GM23338 (cell line): ENCODE measurements at regions not wholly inside any gene's neighbourhood (a gene's known extent, or its start where the extent isn't known, plus 50 kb on each side); places are given as distances from the start of the nearest gene placed in this dataset.

ENCODE experiments used
- ATAC-seq: fragments of 200-7000 bp; cut with Tn5 transposase; 3 replicates; pipeline ENCODE4 v1.9.1; 2020
- DNase-seq: peaks from one replicate; pipeline ENCODE4 v3.0.0-alpha.2; 2015; ENCODE audit warnings: low spot score
- H2AFZ ChIP-seq: fragments of 200-600 bp; sonication (generic); 2 replicates; pipeline ENCODE4 v1.8.0; 2016; ENCODE audit warnings: antibody characterized with exemption, mild to moderate bottlenecking, moderate library complexity
- H3F3A ChIP-seq: fragments of 200-600 bp; sonication (generic); replicated peaks from 2 replicates; pipeline ENCODE4 v1.8.0; 2017; ENCODE audit warnings: antibody characterized with exemption, mixed run types, low read depth
- H3K27ac ChIP-seq: fragments of 200-600 bp; sonication (generic); 2 replicates; pipeline ENCODE4 v1.6.1; 2016; ENCODE audit warnings: low read depth
- H3K27me3 ChIP-seq: fragments of 200-600 bp; sonication (generic); 2 replicates; pipeline ENCODE4 v1.8.0; 2016; ENCODE audit warnings: mild to moderate bottlenecking, mixed run types, moderate library complexity; ENCODE audit not compliant: insufficient read depth
- H3K36me3 ChIP-seq: fragments of 200-600 bp; sonication (generic); 2 replicates; pipeline ENCODE4 v1.8.0; 2016; ENCODE audit warnings: mild to moderate bottlenecking; ENCODE audit not compliant: insufficient read depth
- H3K4me1 ChIP-seq: fragments of 200-600 bp; sonication (generic); 2 replicates; pipeline ENCODE4 v1.8.0; 2016; ENCODE audit warnings: mild to moderate bottlenecking, moderate library complexity; ENCODE audit not compliant: insufficient read depth
- H3K4me2 ChIP-seq: fragments of 200-600 bp; sonication (generic); 2 replicates; pipeline ENCODE4 v1.7.1; 2017; ENCODE audit warnings: mixed run types
- H3K4me3 ChIP-seq: fragments of 200-600 bp; sonication (generic); 2 replicates; pipeline ENCODE4 v1.6.1; 2016; ENCODE audit warnings: mixed run types
- H3K79me2 ChIP-seq: fragments of 200-600 bp; sonication (generic); replicated peaks from 2 replicates; pipeline ENCODE4 v1.8.0; 2017; ENCODE audit warnings: mild to moderate bottlenecking; ENCODE audit not compliant: insufficient read depth
- H3K9me2 ChIP-seq: fragments of 200-600 bp; sonication (generic); 2 replicates; pipeline ENCODE4 v1.8.0; 2017; ENCODE audit not compliant: insufficient read depth
- H4K20me1 ChIP-seq: fragments of 200-600 bp; sonication (generic); replicated peaks from 2 replicates; pipeline ENCODE4 v1.8.0; 2017; ENCODE audit warnings: mild to moderate bottlenecking; ENCODE audit not compliant: insufficient read depth
- H3K27ac Mint-ChIP-seq: 2 replicates; pipeline ENCODE4 v1.8.0; 2020; ENCODE audit warnings: inconsistent platforms, mild to moderate bottlenecking, moderate library complexity, mixed read lengths
- H3K27me3 Mint-ChIP-seq: 3 replicates; pipeline ENCODE4 v1.8.0; 2022; ENCODE audit warnings: low read depth, mild to moderate bottlenecking, moderate library complexity, mixed read lengths, inconsistent platforms; ENCODE audit not compliant: insufficient read depth, poor library complexity
- H3K36me3 Mint-ChIP-seq: 3 replicates; pipeline ENCODE4 v1.8.0; 2021; ENCODE audit warnings: low read depth, mild to moderate bottlenecking, inconsistent platforms, moderate library complexity, mixed read lengths
- H3K4me1 Mint-ChIP-seq: 3 replicates; pipeline ENCODE4 v1.8.0; 2020; ENCODE audit warnings: mild to moderate bottlenecking, inconsistent platforms, mixed read lengths
- H3K4me3 Mint-ChIP-seq: 3 replicates; pipeline ENCODE4 v1.8.0; 2021; ENCODE audit warnings: moderate library complexity, mild to moderate bottlenecking, inconsistent platforms, mixed read lengths
- H3K9me3 Mint-ChIP-seq: 3 replicates; pipeline ENCODE4 v1.8.0; 2020; ENCODE audit warnings: moderate library complexity, mild to moderate bottlenecking, inconsistent platforms, mixed read lengths
- CREB1 ChIP-seq: fragments of 250-450 bp; sonication (Bioruptor Pico); IDR thresholded peaks from 2 replicates; pipeline ENCODE4 v1.5.0; 2020; ENCODE audit warnings: low read depth, mild to moderate bottlenecking, moderate library complexity
- CTCF ChIP-seq, 2 experiments: fragments of 200-600 bp in 1 of 2; sonication (generic) in 1 of 2; conservative IDR thresholded peaks; 2 replicates each; pipeline versions ENCODE4 v1.5.1 to v1.6.1; 2016 to 2017; ENCODE audit warnings: antibody characterized with exemption in 2 of 2, low read depth in 2 of 2, mild to moderate bottlenecking in 2 of 2, moderate library complexity in 1 of 2
- ETS1 ChIP-seq: IDR thresholded peaks from 2 replicates; pipeline ENCODE4 v1.6.1; 2016; ENCODE audit warnings: antibody characterized with exemption
- EZH2 ChIP-seq: fragments of 200-600 bp; sonication (generic); IDR thresholded peaks from one replicate; pipeline ENCODE4 v1.8.0; 2017; ENCODE audit warnings: antibody characterized with exemption, mild to moderate bottlenecking, low read depth; ENCODE audit not compliant: unreplicated experiment
- EZH2phosphoT487 ChIP-seq: fragments of 200-600 bp; sonication (generic); IDR thresholded peaks from one replicate; pipeline ENCODE4 v1.8.1; 2018; ENCODE audit warnings: antibody characterized with exemption; ENCODE audit not compliant: unreplicated experiment
- JUNB ChIP-seq: IDR thresholded peaks from one replicate; pipeline ENCODE4 v1.6.1; 2016; ENCODE audit warnings: antibody characterized with exemption; ENCODE audit not compliant: unreplicated experiment
- NANOG ChIP-seq: IDR thresholded peaks from 2 replicates; pipeline ENCODE4 v1.6.1; 2016; ENCODE audit warnings: antibody characterized with exemption, borderline replicate concordance
- POLR2AphosphoS5 ChIP-seq: IDR thresholded peaks from 2 replicates; pipeline ENCODE4 v1.6.1; 2016; ENCODE audit warnings: antibody characterized with exemption, low read depth
- REST ChIP-seq: IDR thresholded peaks from one replicate; pipeline ENCODE4 v1.6.1; 2018; ENCODE audit warnings: antibody characterized with exemption; ENCODE audit not compliant: unreplicated experiment
- STAT1 ChIP-seq: IDR thresholded peaks from one replicate; pipeline ENCODE4 v1.6.1; 2016; ENCODE audit warnings: antibody characterized with exemption; ENCODE audit not compliant: unreplicated experiment
- ZNF114 ChIP-seq: fragments of 250-450 bp; sonication (Bioruptor Pico); IDR thresholded peaks from 2 replicates; pipeline ENCODE4 v1.5.0; 2020; ENCODE audit warnings: mild to moderate bottlenecking, moderate library complexity
- ZNF331 ChIP-seq: fragments of 250-450 bp; sonication (Bioruptor Pico); IDR thresholded peaks from 2 replicates; pipeline ENCODE4 v1.5.0; 2020; ENCODE audit warnings: low read depth, mild to moderate bottlenecking, moderate library complexity
- TF ChIP-seq, protein P1 (sequence below): fragments of 250-450 bp; sonication (Bioruptor Pico); IDR thresholded peaks from 2 replicates; pipeline ENCODE4 v1.5.0; 2020; ENCODE audit warnings: mild to moderate bottlenecking, moderate library complexity

DNA sequence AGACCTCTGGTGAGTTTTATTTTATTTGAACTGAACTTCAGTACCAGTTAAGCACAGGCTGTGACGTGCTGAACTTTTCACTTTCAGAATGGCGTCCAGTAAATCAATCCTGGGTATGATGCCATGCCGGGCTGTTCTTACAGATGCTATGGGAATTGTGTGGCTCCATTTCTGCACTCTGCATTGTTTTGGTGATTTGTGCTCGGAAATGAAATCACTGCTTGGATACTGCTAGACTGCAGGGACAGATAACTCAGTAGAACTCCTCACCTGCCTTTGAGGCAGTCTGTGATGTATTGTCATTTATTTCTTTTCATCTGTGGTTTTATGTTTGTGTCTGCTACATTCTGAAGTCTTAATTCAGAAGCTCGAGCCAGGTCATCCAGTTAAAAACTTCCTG, 172.7 kb downstream of the PTPN11 start:
- peaks cover 81% of the 10 kb centered on the region for H3K27me3 ChIP-seq
- Mint-ChIP-seq H3K36me3 (no peaks in the 10 kb centered on the region), H3K27me3 (peaks cover 79% of the 10 kb centered on the region), H3K4me3 (no peak overlapping the region), H3K9me3 (peaks cover 7% of the 10 kb centered on the region; the same call in 2 of the 3 replicates), H3K4me1 (peaks cover 5% of the 10 kb centered on the region; the same call in 2 of the 3 replicates), H3K27ac (no peak overlapping the region)
- no peak for ATAC-seq
- H4K20me1 ChIP-seq: no peaks in the 10 kb centered on the region; the same call in 1 of the 2 replicates
- peaks cover 5% of the 10 kb centered on the region; the same call in 1 of the 2 replicates for H3K9me2 ChIP-seq
- no peaks in the 10 kb centered on the region for H3K36me3 ChIP-seq
- H3K79me2 ChIP-seq: no peaks in the 10 kb centered on the region
- H3K4me3 ChIP-seq: no peak overlapping the region
- TF ChIP-seq NANOG (no peak), EZH2 (no peak), JUNB (no peak), ZNF114 (CRISPR knock-in tag) (no peak), CREB1 (CRISPR knock-in tag) (no peak), CTCF (conservative IDR thresholded peaks at IDR 0.05; ENCODE audit: low read depth in 2 of 2) (no peak), POLR2AphosphoS5 (no peak), REST (no peak), EZH2phosphoT487 (no peak), STAT1 (no peak), ETS1 (no peak), ZNF331 (no peak)
- TF ChIP-seq, protein P1, sequence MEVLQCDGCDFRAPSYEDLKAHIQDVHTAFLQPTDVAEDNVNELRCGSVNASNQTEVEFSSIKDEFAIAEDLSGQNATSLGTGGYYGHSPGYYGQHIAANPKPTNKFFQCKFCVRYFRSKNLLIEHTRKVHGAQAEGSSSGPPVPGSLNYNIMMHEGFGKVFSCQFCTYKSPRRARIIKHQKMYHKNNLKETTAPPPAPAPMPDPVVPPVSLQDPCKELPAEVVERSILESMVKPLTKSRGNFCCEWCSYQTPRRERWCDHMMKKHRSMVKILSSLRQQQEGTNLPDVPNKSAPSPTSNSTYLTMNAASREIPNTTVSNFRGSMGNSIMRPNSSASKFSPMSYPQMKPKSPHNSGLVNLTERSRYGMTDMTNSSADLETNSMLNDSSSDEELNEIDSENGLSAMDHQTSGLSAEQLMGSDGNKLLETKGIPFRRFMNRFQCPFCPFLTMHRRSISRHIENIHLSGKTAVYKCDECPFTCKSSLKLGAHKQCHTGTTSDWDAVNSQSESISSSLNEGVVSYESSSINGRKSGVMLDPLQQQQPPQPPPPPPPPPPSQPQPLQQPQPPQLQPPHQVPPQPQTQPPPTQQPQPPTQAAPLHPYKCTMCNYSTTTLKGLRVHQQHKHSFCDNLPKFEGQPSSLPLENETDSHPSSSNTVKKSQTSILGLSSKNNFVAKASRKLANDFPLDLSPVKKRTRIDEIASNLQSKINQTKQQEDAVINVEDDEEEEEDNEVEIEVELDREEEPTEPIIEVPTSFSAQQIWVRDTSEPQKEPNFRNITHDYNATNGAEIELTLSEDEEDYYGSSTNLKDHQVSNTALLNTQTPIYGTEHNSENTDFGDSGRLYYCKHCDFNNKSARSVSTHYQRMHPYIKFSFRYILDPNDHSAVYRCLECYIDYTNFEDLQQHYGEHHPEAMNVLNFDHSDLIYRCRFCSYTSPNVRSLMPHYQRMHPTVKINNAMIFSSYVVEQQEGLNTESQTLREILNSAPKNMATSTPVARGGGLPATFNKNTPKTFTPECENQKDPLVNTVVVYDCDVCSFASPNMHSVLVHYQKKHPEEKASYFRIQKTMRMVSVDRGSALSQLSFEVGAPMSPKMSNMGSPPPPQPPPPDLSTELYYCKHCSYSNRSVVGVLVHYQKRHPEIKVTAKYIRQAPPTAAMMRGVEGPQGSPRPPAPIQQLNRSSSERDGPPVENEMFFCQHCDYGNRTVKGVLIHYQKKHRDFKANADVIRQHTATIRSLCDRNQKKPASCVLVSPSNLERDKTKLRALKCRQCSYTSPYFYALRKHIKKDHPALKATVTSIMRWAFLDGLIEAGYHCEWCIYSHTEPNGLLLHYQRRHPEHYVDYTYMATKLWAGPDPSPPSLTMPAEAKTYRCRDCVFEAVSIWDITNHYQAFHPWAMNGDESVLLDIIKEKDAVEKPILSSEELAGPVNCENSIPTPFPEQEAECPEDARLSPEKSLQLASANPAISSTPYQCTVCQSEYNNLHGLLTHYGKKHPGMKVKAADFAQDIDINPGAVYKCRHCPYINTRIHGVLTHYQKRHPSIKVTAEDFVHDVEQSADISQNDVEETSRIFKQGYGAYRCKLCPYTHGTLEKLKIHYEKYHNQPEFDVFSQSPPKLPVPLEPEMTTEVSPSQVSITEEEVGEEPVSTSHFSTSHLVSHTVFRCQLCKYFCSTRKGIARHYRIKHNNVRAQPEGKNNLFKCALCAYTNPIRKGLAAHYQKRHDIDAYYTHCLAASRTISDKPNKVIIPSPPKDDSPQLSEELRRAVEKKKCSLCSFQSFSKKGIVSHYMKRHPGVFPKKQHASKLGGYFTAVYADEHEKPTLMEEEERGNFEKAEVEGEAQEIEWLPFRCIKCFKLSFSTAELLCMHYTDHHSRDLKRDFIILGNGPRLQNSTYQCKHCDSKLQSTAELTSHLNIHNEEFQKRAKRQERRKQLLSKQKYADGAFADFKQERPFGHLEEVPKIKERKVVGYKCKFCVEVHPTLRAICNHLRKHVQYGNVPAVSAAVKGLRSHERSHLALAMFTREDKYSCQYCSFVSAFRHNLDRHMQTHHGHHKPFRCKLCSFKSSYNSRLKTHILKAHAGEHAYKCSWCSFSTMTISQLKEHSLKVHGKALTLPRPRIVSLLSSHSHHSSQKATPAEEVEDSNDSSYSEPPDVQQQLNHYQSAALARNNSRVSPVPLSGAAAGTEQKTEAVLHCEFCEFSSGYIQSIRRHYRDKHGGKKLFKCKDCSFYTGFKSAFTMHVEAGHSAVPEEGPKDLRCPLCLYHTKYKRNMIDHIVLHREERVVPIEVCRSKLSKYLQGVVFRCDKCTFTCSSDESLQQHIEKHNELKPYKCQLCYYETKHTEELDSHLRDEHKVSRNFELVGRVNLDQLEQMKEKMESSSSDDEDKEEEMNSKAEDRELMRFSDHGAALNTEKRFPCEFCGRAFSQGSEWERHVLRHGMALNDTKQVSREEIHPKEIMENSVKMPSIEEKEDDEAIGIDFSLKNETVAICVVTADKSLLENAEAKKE: no peak
- no peaks in the 10 kb centered on the region; the same call in 1 of the 2 replicates for H3F3A ChIP-seq
- no peak overlapping the region for H3K27ac ChIP-seq
- no peak overlapping the region for H2AFZ ChIP-seq
- no peak overlapping the region for H3K4me2 ChIP-seq
- peaks cover 12% of the 10 kb centered on the region for H3K4me1 ChIP-seq
- no peak for DNase-seq
